IPS-15b (cell line): ENCODE measurements at regions not wholly inside any gene's neighbourhood (a gene's known extent, or its start where the extent isn't known, plus 50 kb on each side); places are given as distances from the start of the nearest gene placed in this dataset.
"Not testable (repeated sequence)": the region's sequence is repeated elsewhere in the genome, so short reads cannot be mapped to it uniquely, and the experiment has no call there.

ENCODE experiments used
- H3K27me3 ChIP-seq: one replicate; pipeline ENCODE4 v1.6.1; 2013; ENCODE audit warnings: low read length; ENCODE audit not compliant: control insufficient read depth, insufficient read depth
- H3K36me3 ChIP-seq: one replicate; pipeline ENCODE4 v1.6.1; 2013; ENCODE audit warnings: low read length; ENCODE audit not compliant: control insufficient read depth, insufficient read depth
- H3K4me1 ChIP-seq: one replicate; pipeline ENCODE4 v1.6.1; 2013; ENCODE audit warnings: mild to moderate bottlenecking, low read length; ENCODE audit not compliant: control insufficient read depth, insufficient read depth
- H3K4me3 ChIP-seq: one replicate; pipeline ENCODE4 v1.5.1; 2013; ENCODE audit warnings: low read depth, low read length
- H3K9ac ChIP-seq: one replicate; pipeline ENCODE4 v1.6.1; 2013; ENCODE audit warnings: low read depth, mild to moderate bottlenecking, low read length
- H3K9me3 ChIP-seq: one replicate; pipeline ENCODE4 v1.6.1; 2013; ENCODE audit warnings: mild to moderate bottlenecking, low read length; ENCODE audit not compliant: control insufficient read depth, insufficient read depth

GRCh38 chr1:70490153-70490552 is 79.1 kb downstream of the CTH start:
- H3K27me3 ChIP-seq: no peaks in the 10 kb centered on the region
- no peaks in the 10 kb centered on the region for H3K36me3 ChIP-seq
- H3K4me3 ChIP-seq: no peak overlapping the region
- H3K9me3 ChIP-seq: no peaks in the 10 kb centered on the region
- no peak overlapping the region for H3K9ac ChIP-seq
- H3K4me1 ChIP-seq: no peaks in the 10 kb centered on the region

- H3K27me3 ChIP-seq: no peaks in the 10 kb centered on the region
- H3K9me3 ChIP-seq: no peaks in the 10 kb centered on the region
- H3K4me1 ChIP-seq: no peaks in the 10 kb centered on the region
- H3K36me3 ChIP-seq: no peaks in the 10 kb centered on the region
- H3K9ac ChIP-seq: no peak overlapping the region
- no peak overlapping the region for H3K4me3 ChIP-seq
These were observed 84.3 kb downstream of the CTH start for GRCh38 chr1:70495370-70495769.

GRCh38 chr1:70496181-70496580 is 85.1 kb downstream of the CTH start:
- Histone ChIP-seq H3K9ac (no peak overlapping the region), H3K4me1 (no peaks in the 10 kb centered on the region), H3K27me3 (no peaks in the 10 kb centered on the region), H3K4me3 (no peak overlapping the region), H3K9me3 (no peaks in the 10 kb centered on the region), H3K36me3 (no peaks in the 10 kb centered on the region)

DNA sequence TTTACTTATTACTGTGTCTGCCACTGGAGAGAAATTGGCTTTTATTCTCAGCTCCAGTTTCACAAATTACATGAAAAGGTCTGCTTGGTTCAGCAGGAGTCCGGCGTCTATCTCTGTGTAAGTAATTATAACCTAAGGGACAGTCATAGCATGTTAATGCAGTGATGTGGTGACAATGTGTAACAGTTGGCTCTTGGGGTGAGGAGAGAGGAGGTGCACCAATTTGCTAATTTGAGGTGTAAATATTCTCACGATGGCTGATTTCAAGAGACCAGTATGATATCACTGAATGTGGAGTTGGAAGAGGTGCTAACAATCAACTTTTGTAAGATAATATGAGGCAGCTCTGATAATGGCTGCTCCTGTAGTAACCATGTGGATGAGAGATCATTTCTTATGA is 86.1 kb downstream of the CTH start:
- H3K4me1 ChIP-seq: no peaks in the 10 kb centered on the region
- H3K36me3 ChIP-seq: no peaks in the 10 kb centered on the region
- H3K9ac ChIP-seq: no peak overlapping the region
- H3K27me3 ChIP-seq: no peaks in the 10 kb centered on the region
- H3K4me3 ChIP-seq: no peak overlapping the region
- H3K9me3 ChIP-seq: no peaks in the 10 kb centered on the region

- H3K4me3 ChIP-seq: no peak overlapping the region
- H3K27me3 ChIP-seq: no peaks in the 10 kb centered on the region
- H3K36me3 ChIP-seq: no peaks in the 10 kb centered on the region
- H3K9ac ChIP-seq: no peak overlapping the region
- H3K4me1 ChIP-seq: no peaks in the 10 kb centered on the region
- no peaks in the 10 kb centered on the region for H3K9me3 ChIP-seq
These were observed 87.6 kb downstream of the CTH start for GRCh38 chr1:70498666-70499065.

GRCh38 chr1:70499695-70500094 is 88.6 kb downstream of the CTH start:
- Histone ChIP-seq H3K9me3 (no peaks in the 10 kb centered on the region), H3K27me3 (no peaks in the 10 kb centered on the region), H3K4me3 (no peak overlapping the region), H3K9ac (no peak overlapping the region), H3K36me3 (no peaks in the 10 kb centered on the region), H3K4me1 (no peaks in the 10 kb centered on the region)

DNA sequence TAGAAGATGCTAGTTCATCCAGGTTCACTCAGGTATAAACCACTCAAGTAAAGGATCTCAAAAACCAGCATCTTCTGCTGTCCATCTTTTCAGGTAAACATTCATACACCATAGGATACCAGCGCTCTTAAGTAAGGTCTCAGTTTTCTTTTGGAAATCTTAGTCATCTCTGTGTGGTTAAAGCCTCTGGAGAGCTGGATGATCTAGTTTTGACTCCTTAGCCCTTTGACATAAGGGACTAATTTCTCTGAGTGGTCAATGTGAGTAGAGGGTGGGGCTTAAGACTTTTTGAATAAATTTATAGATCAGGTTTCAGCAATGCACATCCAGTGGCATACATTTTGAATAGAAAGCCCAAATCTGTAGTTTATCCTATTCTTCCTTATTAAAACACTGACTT is 92.3 kb downstream of the CTH start:
- H3K36me3 ChIP-seq: no peaks in the 10 kb centered on the region
- H3K4me1 ChIP-seq: no peaks in the 10 kb centered on the region
- no peaks in the 10 kb centered on the region for H3K9me3 ChIP-seq
- no peak overlapping the region for H3K4me3 ChIP-seq
- H3K9ac ChIP-seq: no peak overlapping the region
- no peaks in the 10 kb centered on the region for H3K27me3 ChIP-seq

DNA sequence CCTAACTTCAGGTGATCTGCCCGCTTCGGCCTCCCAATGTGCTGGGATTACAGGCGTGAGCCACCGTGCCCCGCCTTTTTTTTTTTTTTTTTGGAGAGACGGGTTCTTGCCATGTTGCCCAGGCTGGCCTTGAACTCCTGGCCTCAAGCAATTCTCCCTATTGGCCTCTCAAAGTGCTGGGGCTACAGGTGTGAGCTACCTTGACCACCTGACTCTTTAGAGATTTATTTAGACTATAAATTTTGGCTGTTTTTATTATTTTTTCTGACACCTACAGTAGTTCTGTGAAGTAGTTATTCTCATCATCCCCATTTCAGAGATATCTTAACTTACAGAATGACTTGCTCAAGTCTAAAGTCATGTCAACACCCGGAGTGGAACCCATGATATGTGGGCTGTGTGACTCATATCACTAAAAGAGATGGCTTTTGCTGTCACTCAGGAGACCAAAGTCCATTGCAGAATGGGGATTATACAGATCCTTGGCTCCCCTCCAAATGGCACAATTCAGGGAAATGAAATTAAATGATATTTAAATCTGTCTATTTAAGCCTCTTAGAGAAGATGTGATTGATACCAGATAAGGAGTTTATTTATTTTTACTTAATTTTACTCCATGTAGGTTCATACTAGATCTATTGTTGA is 93.2 kb downstream of the CTH start:
- H3K27me3 ChIP-seq: no peaks in the 10 kb centered on the region
- H3K4me1 ChIP-seq: no peaks in the 10 kb centered on the region
- H3K9me3 ChIP-seq: no peaks in the 10 kb centered on the region
- H3K9ac ChIP-seq: no peak overlapping the region
- no peaks in the 10 kb centered on the region for H3K36me3 ChIP-seq
- H3K4me3 ChIP-seq: no peak overlapping the region

DNA sequence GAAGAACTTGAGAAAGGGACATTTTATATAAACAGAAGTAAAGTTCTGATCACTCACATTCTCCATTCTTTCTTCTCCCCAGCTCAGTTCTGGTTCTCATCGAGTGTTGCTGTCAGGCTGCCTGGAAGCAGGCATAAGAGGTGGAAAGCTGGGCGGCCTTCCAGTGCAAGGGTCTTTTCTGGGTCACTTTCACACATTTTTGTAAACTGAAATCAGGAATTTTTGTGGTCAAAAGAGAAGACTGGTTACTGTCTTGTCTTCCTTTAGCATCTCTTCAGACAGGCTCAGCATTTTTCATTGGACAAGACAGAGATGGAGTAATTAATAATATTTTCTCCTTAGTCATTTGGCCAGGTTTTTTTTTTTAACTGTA is 93.7 kb downstream of the CTH start:
- Histone ChIP-seq H3K4me3 (no peak overlapping the region), H3K9ac (no peak overlapping the region), H3K9me3 (no peaks in the 10 kb centered on the region), H3K27me3 (no peaks in the 10 kb centered on the region), H3K4me1 (no peaks in the 10 kb centered on the region), H3K36me3 (no peaks in the 10 kb centered on the region)

DNA sequence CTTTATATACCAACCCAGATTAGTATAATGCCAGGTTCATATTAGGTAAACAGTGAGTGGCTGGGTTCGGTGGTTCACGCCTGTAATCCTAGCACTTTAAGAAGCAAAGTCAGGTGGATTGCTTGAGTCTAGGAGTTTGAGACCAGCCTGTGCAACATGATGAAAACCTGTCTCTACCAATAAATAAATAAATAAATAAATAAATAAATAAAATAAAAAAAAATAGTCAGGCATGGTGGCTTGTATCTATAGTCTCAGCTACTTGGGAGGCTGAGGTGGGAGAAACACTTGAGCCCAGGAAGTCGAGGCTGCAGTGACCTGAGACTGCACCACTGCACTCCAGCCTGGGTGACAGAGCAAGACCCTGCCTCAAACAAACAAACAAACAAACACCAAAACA is 96.9 kb downstream of the CTH start:
- H3K27me3 ChIP-seq, H3K4me3 ChIP-seq, H3K36me3 ChIP-seq, H3K9ac ChIP-seq, H3K4me1 ChIP-seq, H3K9me3 ChIP-seq: not testable (repeated sequence)

GRCh38 chr1:70509996-70510876 is 99.2 kb downstream of the CTH start:
- Histone ChIP-seq H3K9me3 (no peaks in the 10 kb centered on the region), H3K4me1 (no peaks in the 10 kb centered on the region), H3K9ac (no peak overlapping the region), H3K36me3 (no peaks in the 10 kb centered on the region), H3K4me3 (no peak overlapping the region), H3K27me3 (no peaks in the 10 kb centered on the region)

- Histone ChIP-seq H3K36me3 (no peaks in the 10 kb centered on the region), H3K9me3 (no peaks in the 10 kb centered on the region), H3K27me3 (no peaks in the 10 kb centered on the region), H3K4me1 (no peaks in the 10 kb centered on the region), H3K4me3 (no peak overlapping the region), H3K9ac (no peak overlapping the region)
These were observed 106.4 kb downstream of the CTH start for GRCh38 chr1:70517444-70517843.
